Ovary (tissue), 7 donors: ENCODE measurements at regions not wholly inside any gene's neighbourhood (a gene's known extent, or its start where the extent isn't known, plus 50 kb on each side); places are given as distances from the start of the nearest gene placed in this dataset.

Experiments used
- DNase-seq, 5 donors: peaks; one replicate each; pipeline ENCODE4 v3.0.0-alpha.2; 2019 to 2020
- H3K27ac ChIP-seq, 2 donors: fragments of 200-600 bp; one replicate each; pipeline versions ENCODE4 v1.5.1 to v1.8.0; 2019 to 2022
- H3K27me3 ChIP-seq: fragments of 200-600 bp; one replicate; pipeline ENCODE4 v1.8.0; 2022
- H3K36me3 ChIP-seq: fragments of 200-600 bp; sonication (generic); one replicate; pipeline ENCODE4 v1.5.1; 2019
- H3K4me1 ChIP-seq: one replicate; pipeline ENCODE4 v1.8.1; 2013; ENCODE audit warnings: mild to moderate bottlenecking, moderate library complexity; ENCODE audit not compliant: insufficient read depth
- H3K4me3 ChIP-seq: fragments of 200-600 bp; sonication (generic); one replicate; pipeline ENCODE4 v1.5.1; 2017
- H3K9me3 ChIP-seq, 2 donors: fragments of 200-600 bp in 1 of 2; sonication (generic) in 1 of 2; one replicate each; pipeline versions ENCODE4 v1.5.1 to v1.8.1; 2013 to 2019; ENCODE audit warnings: mild to moderate bottlenecking in 1 of 2, moderate library complexity in 1 of 2
- EP300 ChIP-seq: sonication (generic); formaldehyde crosslinking; IDR thresholded peaks from one replicate; pipeline ENCODE4 v1.6.1; 2017; ENCODE audit warnings: antibody characterized with exemption
- POLR2A ChIP-seq: fragments of 450-650 bp; IDR thresholded peaks from one replicate; pipeline ENCODE4 v1.6.1; 2017; ENCODE audit warnings: antibody characterized with exemption, mild to moderate bottlenecking, moderate library complexity
- WGBS, 3 donors: extraction: QIAGEN DNeasy Blood & Tissue Kit in 1 of 3; methylation state at CpG; one replicate each; pipeline versions ENCODE4 v1.1.5 to v1.1.7; 2013 to 2017; 5-methylcytosine and 5-hydroxymethylcytosine counted together
- intact Hi-C, 4 donors: fragments of 100-400 bp; cut with DNase I; formaldehyde crosslinking; loops; one replicate each; pipeline versions ENCODE4 v1.11.0 to v1.15.1; 2022 to 2023
- TF ChIP-seq, protein P1 (sequence below), 3 donors: fragments of 450-650 bp in 2 of 3; fragments of 200-600 bp in 1 of 3; IDR thresholded peaks; one replicate each; pipeline versions ENCODE4 v1.5.1 to v1.8.0; 2016 to 2022; ENCODE audit warnings: antibody characterized with exemption in 3 of 3, mild to moderate bottlenecking in 1 of 3
- donor health status: DM: no; HTN: no; CAD: no; lungs with moderate emphysema.
- donor health status: DM: no; HTN: no; CAD: no.
- donor health status: Bipolar disorder and iron deficiency.
- donor health status: DM: no; HTN: no; CAD: no.
- donor health status: DM: yes; HTN: yes; CAD: no.

DNA sequence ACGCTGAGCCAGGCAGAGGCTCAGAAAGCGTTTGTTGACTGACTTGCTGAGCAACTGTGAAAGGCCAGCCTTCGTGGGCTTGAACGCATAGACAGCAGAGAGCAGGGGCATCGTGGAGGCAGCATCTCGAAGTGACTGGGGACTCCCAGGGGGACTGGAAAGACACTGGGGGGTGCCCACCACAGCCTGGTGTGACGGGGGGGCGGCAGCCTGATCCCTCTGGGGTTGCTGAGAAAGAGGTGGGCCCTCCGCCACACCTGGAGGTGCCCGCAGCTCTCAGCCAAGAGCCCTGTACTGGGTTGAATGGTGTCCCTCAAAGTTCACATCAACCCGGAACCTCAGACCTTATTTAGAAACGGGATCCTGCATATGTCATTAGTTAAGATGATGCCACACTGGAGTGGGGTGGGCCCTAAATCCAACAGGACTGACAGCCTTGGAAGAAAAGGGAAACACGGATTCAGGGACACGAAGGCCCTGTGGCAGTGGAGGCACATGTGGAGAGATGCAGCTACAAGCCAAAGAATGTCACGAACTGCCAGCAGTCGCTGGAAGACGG lies 84.6 kb downstream of the RFLNA start:
- Histone ChIP-seq H3K27me3 (no peaks in the 10 kb centered on the region), H3K27ac (peak overlapping the region; percentile 47 to 93), H3K4me3 (no peak overlapping the region), H3K36me3 (no peaks in the 10 kb centered on the region), H3K4me1 (peaks cover 21% of the 10 kb centered on the region), H3K9me3 (no peaks in the 10 kb centered on the region)
- intact Hi-C loops: loop anchor here (5.0 to 10.0 kb wide), 3 partner anchors 185 to 388 kb away; partner anchors contain the start of gene NCOR2 (in 1 of the 4)
- TF ChIP-seq, protein P1, sequence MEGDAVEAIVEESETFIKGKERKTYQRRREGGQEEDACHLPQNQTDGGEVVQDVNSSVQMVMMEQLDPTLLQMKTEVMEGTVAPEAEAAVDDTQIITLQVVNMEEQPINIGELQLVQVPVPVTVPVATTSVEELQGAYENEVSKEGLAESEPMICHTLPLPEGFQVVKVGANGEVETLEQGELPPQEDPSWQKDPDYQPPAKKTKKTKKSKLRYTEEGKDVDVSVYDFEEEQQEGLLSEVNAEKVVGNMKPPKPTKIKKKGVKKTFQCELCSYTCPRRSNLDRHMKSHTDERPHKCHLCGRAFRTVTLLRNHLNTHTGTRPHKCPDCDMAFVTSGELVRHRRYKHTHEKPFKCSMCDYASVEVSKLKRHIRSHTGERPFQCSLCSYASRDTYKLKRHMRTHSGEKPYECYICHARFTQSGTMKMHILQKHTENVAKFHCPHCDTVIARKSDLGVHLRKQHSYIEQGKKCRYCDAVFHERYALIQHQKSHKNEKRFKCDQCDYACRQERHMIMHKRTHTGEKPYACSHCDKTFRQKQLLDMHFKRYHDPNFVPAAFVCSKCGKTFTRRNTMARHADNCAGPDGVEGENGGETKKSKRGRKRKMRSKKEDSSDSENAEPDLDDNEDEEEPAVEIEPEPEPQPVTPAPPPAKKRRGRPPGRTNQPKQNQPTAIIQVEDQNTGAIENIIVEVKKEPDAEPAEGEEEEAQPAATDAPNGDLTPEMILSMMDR (IDR thresholded peaks at IDR 0.05): no peak
- no peak for TF ChIP-seq EP300
- no peak for TF ChIP-seq POLR2A
- DNase-seq: peak in 1 of 5 donors; percentile 46
- 62 to 64% (median 62%) methylated on average over 17 of the region's 17 CpGs for WGBS, 3 donors

DNA sequence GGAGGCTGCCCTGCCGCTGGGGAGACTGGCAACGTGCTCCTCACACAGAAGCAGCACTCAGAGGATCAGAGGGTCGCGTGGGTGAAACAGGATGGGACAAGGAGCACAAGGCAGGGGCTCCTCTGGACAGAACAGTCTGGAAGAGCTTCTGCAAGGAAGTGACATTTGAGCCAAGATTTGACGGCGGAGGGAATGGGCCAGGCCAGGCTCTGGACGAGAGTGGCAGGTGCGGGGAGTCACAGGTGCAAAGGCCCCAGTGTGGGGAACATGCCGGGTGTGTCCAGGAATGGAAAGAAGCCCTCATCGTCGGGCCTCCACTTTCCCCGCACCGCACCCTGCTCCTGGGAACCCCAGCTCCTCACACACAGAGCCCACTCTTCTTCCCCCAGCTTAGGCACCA lies 84.0 kb downstream of the RFLNA start:
- WGBS, 3 donors: 83 to 84% (median 83%) methylated on average over 13 of the region's 13 CpGs
- no peak overlapping the region for H3K4me3 ChIP-seq
- TF ChIP-seq EP300 (no peak), POLR2A (no peak)
- TF ChIP-seq, protein P1 (IDR thresholded peaks at IDR 0.05): no peak
- peaks cover 24% of the 10 kb centered on the region for H3K4me1 ChIP-seq
- H3K27ac ChIP-seq: peak overlapping the region in 1 of 2 donors; percentile 93
- no peaks in the 10 kb centered on the region for H3K27me3 ChIP-seq
- intact Hi-C loops: loop anchor here (5.0 to 10.0 kb wide), 3 partner anchors 186 to 388 kb away; partner anchors contain the start of gene NCOR2 (in 1 of the 4)
- H3K36me3 ChIP-seq: no peaks in the 10 kb centered on the region
- DNase-seq: no peak
- no peaks in the 10 kb centered on the region for H3K9me3 ChIP-seq

DNA sequence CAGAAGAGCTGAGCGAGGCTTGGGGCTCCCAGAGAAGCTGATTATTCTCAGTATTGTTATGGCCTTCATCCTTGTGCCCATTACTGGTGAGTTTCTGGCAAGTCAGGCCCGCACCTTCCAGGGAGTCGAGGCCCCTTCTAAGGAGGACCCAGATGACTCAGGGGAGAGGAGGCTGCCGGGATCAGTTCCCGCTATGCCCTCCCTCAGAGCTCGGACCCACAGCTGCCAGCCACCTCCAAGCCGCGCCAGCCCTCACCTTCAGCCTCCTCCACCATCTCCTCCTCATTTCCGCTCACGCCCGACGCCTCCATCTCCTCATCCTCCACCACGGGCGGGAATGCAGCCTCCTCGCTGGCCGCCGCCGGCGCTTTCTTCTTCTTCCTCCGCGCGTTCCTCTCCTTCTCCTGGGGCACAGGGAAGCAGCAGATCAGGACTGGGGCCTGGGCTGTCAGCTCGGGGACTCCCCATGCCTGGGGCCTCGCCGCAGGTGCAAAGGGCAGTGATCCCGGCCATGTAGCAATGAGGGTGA lies 83.2 kb downstream of the RFLNA start:
- no peaks in the 10 kb centered on the region for H3K36me3 ChIP-seq
- 87 to 91% (median 90%) methylated on average over 26 of the region's 26 CpGs for WGBS, 3 donors
- no peak overlapping the region for H3K4me3 ChIP-seq
- H3K27ac ChIP-seq: peak overlapping the region in 1 of 2 donors; percentile 93
- intact Hi-C loops: loop anchor here (5.0 to 10.0 kb wide), 3 partner anchors 187 to 389 kb away; partner anchors contain the start of gene NCOR2 (in 1 of the 4)
- H3K27me3 ChIP-seq: no peaks in the 10 kb centered on the region
- H3K9me3 ChIP-seq: no peaks in the 10 kb centered on the region
- DNase-seq: peak in 1 of 5 donors; percentile 46
- TF ChIP-seq EP300: no peak
- no peak for TF ChIP-seq POLR2A
- H3K4me1 ChIP-seq: peaks cover 24% of the 10 kb centered on the region

DNA sequence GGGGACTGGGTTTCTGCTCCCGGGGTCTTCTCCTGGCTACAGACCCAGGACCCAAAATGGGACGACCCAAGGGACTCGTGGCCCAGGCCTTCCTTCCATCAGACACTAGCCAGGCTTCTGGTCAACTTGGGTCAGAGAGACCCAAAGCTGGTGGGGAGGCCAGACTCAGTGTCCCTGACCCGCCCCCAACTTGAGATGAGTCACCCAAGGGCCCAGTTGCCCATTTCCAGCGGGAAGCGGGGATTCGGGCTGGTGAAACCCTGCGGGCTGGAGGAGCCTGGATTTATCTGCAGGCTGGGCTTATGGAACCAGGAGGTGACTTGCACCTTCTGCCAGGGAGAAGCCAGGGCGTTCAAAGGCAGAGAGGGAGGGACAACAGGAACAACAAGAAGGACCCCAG lies 81.5 kb downstream of the RFLNA start:
- TF ChIP-seq EP300: no peak
- TF ChIP-seq, protein P1 (IDR thresholded peaks at IDR 0.05): no peak
- no peak for TF ChIP-seq POLR2A
- H3K4me1 ChIP-seq: peaks cover 15% of the 10 kb centered on the region
- 80 to 86% (median 81%) methylated on average over 9 of the region's 9 CpGs for WGBS, 3 donors
- H3K4me3 ChIP-seq: no peak overlapping the region
- no peaks in the 10 kb centered on the region for H3K27me3 ChIP-seq
- H3K9me3 ChIP-seq: no peaks in the 10 kb centered on the region
- peak overlapping the region in 1 of 2 donors; percentile 9 for H3K27ac ChIP-seq
- DNase-seq: no peak
- intact Hi-C loops: loop anchor here (5.0 to 10.0 kb wide), 3 partner anchors 188 to 391 kb away; partner anchors contain the start of gene NCOR2 (in 1 of the 4)
- no peaks in the 10 kb centered on the region for H3K36me3 ChIP-seq

DNA sequence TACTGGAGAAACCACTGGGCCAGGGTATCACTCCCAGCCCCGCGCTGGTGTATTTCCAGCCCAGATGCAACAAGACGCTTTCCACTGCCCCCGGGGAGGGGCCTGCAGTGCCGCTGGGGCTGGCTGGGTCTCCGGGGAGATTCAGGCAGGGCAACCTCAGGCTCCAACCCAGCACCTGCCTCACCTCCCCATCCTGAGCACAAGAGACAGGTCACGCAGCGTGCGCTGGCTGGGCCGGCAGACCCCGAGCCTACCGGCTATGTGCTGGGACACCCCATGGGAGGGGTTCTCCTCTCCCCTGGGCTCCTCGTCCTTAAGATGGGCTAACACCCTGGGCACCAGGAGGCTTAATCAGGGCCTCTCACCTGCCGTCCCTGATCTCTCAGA lies 80.9 kb downstream of the RFLNA start:
- DNase-seq: no peak
- no peak for TF ChIP-seq POLR2A
- TF ChIP-seq, protein P1 (IDR thresholded peaks at IDR 0.05): no peak
- no peak for TF ChIP-seq EP300
- Histone ChIP-seq H3K36me3 (no peaks in the 10 kb centered on the region), H3K9me3 (no peaks in the 10 kb centered on the region), H3K27me3 (no peaks in the 10 kb centered on the region), H3K4me3 (no peak overlapping the region), H3K27ac (peak overlapping the region in 1 of 2 donors; percentile 47), H3K4me1 (peaks cover 14% of the 10 kb centered on the region)
- intact Hi-C loops: loop anchor here (5.0 to 10.0 kb wide), 3 partner anchors 189 to 392 kb away; partner anchors contain the start of gene NCOR2 (in 1 of the 4)
- WGBS, 3 donors: 79 to 87% (median 84%) methylated on average over 14 of the region's 14 CpGs
